H1 (cell line): ENCODE measurements at regions not wholly inside any gene's neighbourhood (a gene's known extent, or its start where the extent isn't known, plus 50 kb on each side); places are given as distances from the start of the nearest gene placed in this dataset.

Experiments used
- CTCF ChIA-PET: fragments of 300-600 bp; sonication (Branson Sonifier 250); formaldehyde crosslinking; loops from one replicate; lab custom pipeline; 2021; ENCODE audit not compliant: partially characterized antibody; lab: Charles Lee
- POLR2A ChIA-PET: fragments of 300-600 bp; sonication (Branson Sonifier 250); formaldehyde crosslinking; loops from one replicate; lab custom pipeline; 2021; ENCODE audit warnings: inconsistent platforms; ENCODE audit not compliant: partially characterized antibody; lab: Charles Lee
- DNase-seq, 2 experiments: peaks; one replicate each; pipeline versions ENCODE4 v3.0.0 to v3.0.0-alpha.2; 2010 to 2022; ENCODE audit warnings: low spot score in 2 of 2, low read depth in 1 of 2, mixed read lengths in 1 of 2
- FAIRE-seq: peaks from 2 replicates; lab custom pipeline; 2011; peaks lifted over from hg19 to GRCh38; lab: Jason Lieb, UNC
- H2AFZ ChIP-seq: 2 replicates; pipeline ENCODE4 v1.8.1; 2012; ENCODE audit warnings: low read length, inconsistent platforms
- H2AK5ac ChIP-seq: 2 replicates; pipeline ENCODE4 v1.6.1; 2013; ENCODE audit warnings: low read depth, low read length
- H2BK120ac ChIP-seq: replicated peaks from 2 replicates; pipeline ENCODE3; 2013; ENCODE audit warnings: low read depth, low read length, inconsistent platforms
- H2BK12ac ChIP-seq: 2 replicates; pipeline ENCODE4 v1.6.1; 2013; ENCODE audit warnings: low read depth, low read length
- H2BK15ac ChIP-seq: 2 replicates; pipeline ENCODE4 v1.6.1; 2013; ENCODE audit warnings: low read length
- H2BK20ac ChIP-seq: 2 replicates; pipeline ENCODE4 v1.6.1; 2013; ENCODE audit warnings: low read length
- H2BK5ac ChIP-seq: 2 replicates; pipeline ENCODE4 v1.6.1; 2013; ENCODE audit warnings: low read depth, low read length
- H3K14ac ChIP-seq: 2 replicates; pipeline ENCODE4 v1.6.1; 2013; ENCODE audit warnings: inconsistent platforms; ENCODE audit not compliant: insufficient read length
- H3K18ac ChIP-seq: 2 replicates; pipeline ENCODE4 v1.6.1; 2013; ENCODE audit warnings: low read length; ENCODE audit errors: extremely low read depth
- H3K23ac ChIP-seq: 2 replicates; pipeline ENCODE4 v1.6.1; 2013; ENCODE audit warnings: inconsistent platforms; ENCODE audit not compliant: insufficient read length
- H3K23me2 ChIP-seq: 2 replicates; pipeline ENCODE4 v1.6.1; 2013; ENCODE audit warnings: low read depth, low read length
- H3K27ac ChIP-seq: 2 replicates; pipeline ENCODE4 v1.6.1; 2011; ENCODE audit warnings: low read depth, low read length, inconsistent platforms
- H3K27me3 ChIP-seq, 4 experiments: replicated peaks in 1 of 4; 1 replicate in 1 of 4; 2 replicates in 3 of 4; pipeline versions ENCODE4 v1.6.1 to v1.8.1; 2011 to 2013; ENCODE audit warnings: low read length in 3 of 4, mild to moderate bottlenecking in 3 of 4, inconsistent platforms in 2 of 4, mixed read lengths in 2 of 4, moderate library complexity in 1 of 4; ENCODE audit not compliant: control insufficient read depth in 3 of 4, insufficient read depth in 3 of 4; ENCODE audit errors: extremely low read depth in 1 of 4
- H3K36me3 ChIP-seq, 4 experiments: 2 replicates each; pipeline versions ENCODE4 v1.6.1 to v1.8.1; 2011 to 2013; ENCODE audit warnings: mild to moderate bottlenecking in 4 of 4, low read length in 3 of 4, moderate library complexity in 2 of 4, control low read depth in 1 of 4, inconsistent platforms in 1 of 4; ENCODE audit not compliant: insufficient read depth in 4 of 4, control insufficient read depth in 2 of 4
- H3K4ac ChIP-seq: replicated peaks from 2 replicates; pipeline ENCODE3; 2013; ENCODE audit warnings: low read length, low read depth, mixed read lengths, inconsistent platforms; ENCODE audit not compliant: insufficient read length
- H3K4me1 ChIP-seq, 4 experiments: replicated peaks in 1 of 4; 1 replicate in 1 of 4; 2 replicates in 3 of 4; pipeline versions ENCODE4 v1.6.1 to v1.8.1; 2011 to 2013; ENCODE audit warnings: low read length in 3 of 4, inconsistent platforms in 2 of 4, mixed read lengths in 1 of 4; ENCODE audit not compliant: insufficient read depth in 4 of 4, control insufficient read depth in 3 of 4
- H3K4me2 ChIP-seq, 2 experiments: 2 replicates each; pipeline versions ENCODE4 v1.6.1 to v1.8.1; 2011 to 2013; ENCODE audit warnings: low read depth in 2 of 2, low read length in 2 of 2, control low read depth in 1 of 2, inconsistent platforms in 1 of 2, mild to moderate bottlenecking in 1 of 2; ENCODE audit not compliant: insufficient read depth in 1 of 2
- H3K4me3 ChIP-seq, 4 experiments: fragments of 200-600, 300-600 bp in 1 of 4; sonication (generic), shearing (Covaris generic), sonication (Bioruptor Twin) in 1 of 4; 2 replicates each; pipeline versions ENCODE4 v1.5.1 to v1.8.1; 2011 to 2016; ENCODE audit warnings: low read length in 4 of 4, low read depth in 3 of 4, control low read depth in 2 of 4, inconsistent platforms in 2 of 4, mild to moderate bottlenecking in 2 of 4, mixed read lengths in 1 of 4, moderate library complexity in 1 of 4; ENCODE audit not compliant: insufficient read depth in 2 of 4; ENCODE audit errors: extremely low read depth in 1 of 4
- H3K56ac ChIP-seq: replicated peaks from 2 replicates; pipeline ENCODE3; 2013; ENCODE audit warnings: low read depth, mild to moderate bottlenecking, mixed read lengths, low read length, inconsistent platforms; ENCODE audit not compliant: insufficient read length
- H3K79me1 ChIP-seq: 2 replicates; pipeline ENCODE4 v1.6.1; 2013; ENCODE audit warnings: low read depth, low read length, control low read depth
- H3K79me2 ChIP-seq, 2 experiments: 2 replicates each; pipeline versions ENCODE4 v1.6.1 to v1.8.1; 2012 to 2013; ENCODE audit warnings: low read length in 2 of 2, mild to moderate bottlenecking in 2 of 2, inconsistent platforms in 1 of 2; ENCODE audit not compliant: insufficient read depth in 2 of 2, control insufficient read depth in 1 of 2
- H3K9ac ChIP-seq, 4 experiments: replicated peaks in 1 of 4; 1 replicate in 1 of 4; 2 replicates in 3 of 4; pipeline versions ENCODE4 v1.6.1 to v1.8.1; 2011 to 2013; ENCODE audit warnings: low read depth in 3 of 4, low read length in 3 of 4, control low read depth in 2 of 4, mild to moderate bottlenecking in 2 of 4, moderate library complexity in 2 of 4, inconsistent platforms in 1 of 4; ENCODE audit errors: extremely low read depth in 1 of 4
- H3K9me3 ChIP-seq, 2 experiments: 2 replicates each; pipeline versions ENCODE4 v1.6.1 to v1.8.1; 2012 to 2013; ENCODE audit warnings: mild to moderate bottlenecking in 2 of 2, moderate library complexity in 2 of 2, control low read depth in 1 of 2, inconsistent platforms in 1 of 2, low read depth in 1 of 2, low read length in 1 of 2, mixed read lengths in 1 of 2; ENCODE audit not compliant: insufficient read depth in 2 of 2
- H4K20me1 ChIP-seq, 2 experiments: replicated peaks in 1 of 2; 2 replicates each; pipeline versions ENCODE3 to v1.8.1; 2011 to 2013; ENCODE audit warnings: inconsistent platforms in 2 of 2, low read length in 2 of 2, mild to moderate bottlenecking in 1 of 2; ENCODE audit not compliant: insufficient read depth in 2 of 2, control insufficient read depth in 1 of 2
- H4K5ac ChIP-seq: 2 replicates; pipeline ENCODE4 v1.6.1; 2013; ENCODE audit warnings: low read length, low read depth, mixed read lengths, inconsistent platforms; ENCODE audit not compliant: insufficient read length
- H4K8ac ChIP-seq: 2 replicates; pipeline ENCODE4 v1.8.0; 2013; ENCODE audit warnings: mild to moderate bottlenecking, moderate library complexity, low read length, inconsistent platforms; ENCODE audit not compliant: insufficient read depth; ENCODE audit errors: extremely low read depth
- H4K91ac ChIP-seq: replicated peaks from 2 replicates; pipeline ENCODE3; 2013; ENCODE audit warnings: low read length, mixed read lengths, inconsistent platforms; ENCODE audit not compliant: insufficient read length
- EP300 ChIP-seq, 2 experiments: IDR thresholded peaks; 1 replicate in 1 of 2; 2 replicates in 1 of 2; pipeline ENCODE4 v1.6.1; 2011 to 2012; ENCODE audit warnings: low read depth in 2 of 2, low read length in 2 of 2, mild to moderate bottlenecking in 2 of 2, borderline replicate concordance in 1 of 2, inconsistent platforms in 1 of 2, moderate library complexity in 1 of 2
- JUND ChIP-seq: IDR thresholded peaks from 2 replicates; pipeline ENCODE4 v1.6.1; 2011; ENCODE audit warnings: mild to moderate bottlenecking, improper control_type of control experiment, low read length
- KDM4A ChIP-seq: IDR thresholded peaks from one replicate; pipeline ENCODE4 v1.7.1; 2012; ENCODE audit warnings: low read depth, mild to moderate bottlenecking, moderate library complexity, low read length, inconsistent platforms; ENCODE audit not compliant: severe bottlenecking
- KDM5A ChIP-seq: fragments of 200-600 bp; IDR thresholded peaks from 2 replicates; pipeline ENCODE4 v1.7.1; 2012; ENCODE audit warnings: mild to moderate bottlenecking, low read length, inconsistent platforms, mixed read lengths
- NRF1 ChIP-seq: IDR thresholded peaks from 2 replicates; pipeline ENCODE4 v1.6.1; 2011; ENCODE audit warnings: mild to moderate bottlenecking, low read depth, low read length, improper control_type of control experiment
- SIN3A ChIP-seq, 2 experiments: IDR thresholded peaks in 1 of 2; conservative IDR thresholded peaks in 1 of 2; 2 replicates each; pipeline ENCODE4 v1.6.1; 2011 to 2012; ENCODE audit warnings: low read length in 2 of 2, improper control_type of control experiment in 1 of 2, low read depth in 1 of 2, mild to moderate bottlenecking in 1 of 2
- SIRT6 ChIP-seq: IDR thresholded peaks from one replicate; pipeline ENCODE4 v1.7.1; 2012; ENCODE audit warnings: low read length, inconsistent platforms
- SP2 ChIP-seq: IDR thresholded peaks from 2 replicates; pipeline ENCODE4 v1.6.1; 2012; ENCODE audit warnings: mild to moderate bottlenecking, low read length, inconsistent platforms
- TBP ChIP-seq: IDR thresholded peaks from 2 replicates; pipeline ENCODE4 v1.6.1; 2011; ENCODE audit warnings: low read depth, low read length, improper control_type of control experiment
- WGBS, 2 experiments: shearing (Covaris generic) in 1 of 2; methylation state at CpG; one replicate each; pipeline versions ENCODE4 v1.1.6 to v1.1.7; 2013 to 2015; ENCODE audit warnings: low lambda C conversion rate in 2 of 2, mixed read lengths in 2 of 2, inconsistent platforms in 1 of 2, low coverage in 1 of 2, missing lambda C conversion rate in 1 of 2; ENCODE audit not compliant: insufficient replicate concordance in 2 of 2, insufficient coverage in 1 of 2, insufficient read length in 1 of 2; ENCODE audit errors: extremely low coverage in 1 of 2, missing lambda C conversion rate in 1 of 2; 5-methylcytosine and 5-hydroxymethylcytosine counted together
- TF ChIP-seq, protein P1 (sequence below): IDR thresholded peaks from 2 replicates; pipeline ENCODE4 v1.6.1; 2012; ENCODE audit warnings: inconsistent platforms
- TF ChIP-seq, protein P2 (sequence below): IDR thresholded peaks from 2 replicates; pipeline ENCODE4 v1.6.1; 2011; ENCODE audit warnings: low read length, improper control_type of control experiment

DNA sequence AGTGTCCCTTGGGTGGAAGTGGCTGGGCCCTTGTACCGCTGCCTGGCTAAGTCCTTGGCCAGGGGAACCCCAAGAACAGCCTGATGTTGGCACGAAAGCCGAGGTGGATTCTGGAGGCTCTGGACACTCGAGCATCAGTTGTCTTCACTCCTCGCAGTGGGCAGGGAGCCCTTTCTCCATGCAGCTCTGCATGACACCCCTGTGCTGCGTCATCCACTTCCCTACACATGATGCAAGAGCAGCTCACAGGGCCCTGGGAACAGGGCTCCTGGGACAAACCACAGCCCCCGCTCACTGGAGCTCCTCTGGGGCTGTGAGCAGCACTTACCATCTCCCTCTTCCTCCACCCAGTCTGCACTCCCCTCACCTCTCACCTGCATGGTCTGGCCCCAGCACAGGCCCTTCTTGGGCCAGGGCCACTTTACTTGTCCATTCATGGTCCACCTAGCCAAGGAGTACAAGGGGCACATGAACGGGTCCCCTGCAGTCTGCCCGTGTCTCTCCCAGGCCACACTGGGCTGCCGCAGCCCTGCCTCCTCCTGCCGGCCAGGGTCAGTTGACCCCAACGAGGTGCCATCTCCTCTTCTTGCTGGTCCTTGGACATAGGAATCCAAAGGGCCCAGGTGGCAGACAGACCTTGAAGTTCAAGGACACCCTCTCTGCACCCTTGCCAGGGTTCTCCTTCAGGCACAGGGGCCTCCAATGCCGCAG is 66.5 kb downstream of the IGF2 start:
- no peak for FAIRE-seq
- no peak overlapping the region for H3K4me3 ChIP-seq
- H3K4me2 ChIP-seq: no peak overlapping the region

More for the DNA sequence above, 66.5 kb downstream of the IGF2 start:
- Histone ChIP-seq H2BK20ac (no peak overlapping the region), H2AK5ac (no peak overlapping the region), H3K36me3 (no peaks in the 10 kb centered on the region), H3K23me2 (peaks cover 4% of the 10 kb centered on the region; the same call in 1 of the 2 replicates), H2BK12ac (no peak overlapping the region), H2AFZ (no peak overlapping the region), H3K56ac (no peak overlapping the region), H2BK120ac (no peak overlapping the region), H3K4me1 (no peaks in the 10 kb centered on the region), H3K27ac (no peak overlapping the region), H3K9me3 (no peaks in the 10 kb centered on the region), H3K14ac (no peak overlapping the region), H3K9ac (no peak overlapping the region), H2BK5ac (no peak overlapping the region), H4K5ac (no peak overlapping the region), H4K91ac (no peak overlapping the region), H2BK15ac (no peak overlapping the region), H3K4ac (no peak overlapping the region), H4K20me1 (no peaks in the 10 kb centered on the region), H3K23ac (no peak overlapping the region), H3K79me2 (no peaks in the 10 kb centered on the region), H3K27me3 (peaks cover 0 to 7% (median 4%) of the 10 kb centered on the region in 4 experiments; a peak in 3 of 7 replicates), H4K8ac (peak overlapping the region; percentile 36; the same call in 1 of the 2 replicates), H3K79me1 (no peaks in the 10 kb centered on the region), H3K18ac (no peak overlapping the region)
- WGBS, 2 experiments: 88% methylated on average over 13 of the region's 13 CpGs; no CpG with 5 or more reads in 1 of the 2 experiments
- POLR2A ChIA-PET: interaction anchor here (1.0 kb wide), 1 partner anchor 16 kb away, joined by 3 read pairs; no protein-coding TSS in a partner anchor
- CTCF ChIA-PET: interaction anchor here (0.6 to 4.1 kb wide), 8 partner anchors 17 to 507 kb away, joined by 3 to 24 read pairs (median 3); no protein-coding TSS in a partner anchor
- no peak for TF ChIP-seq EP300 (IDR thresholded peaks at IDR 0.05; ENCODE audit: borderline replicate concordance in 1 of 2, low read depth in 2 of 2, low read length in 2 of 2)
- TF ChIP-seq SP2: no peak
- no peak for TF ChIP-seq KDM5A
- TF ChIP-seq KDM4A: no peak
- TF ChIP-seq NRF1: no peak
- TF ChIP-seq TBP: no peak
- TF ChIP-seq, protein P1, sequence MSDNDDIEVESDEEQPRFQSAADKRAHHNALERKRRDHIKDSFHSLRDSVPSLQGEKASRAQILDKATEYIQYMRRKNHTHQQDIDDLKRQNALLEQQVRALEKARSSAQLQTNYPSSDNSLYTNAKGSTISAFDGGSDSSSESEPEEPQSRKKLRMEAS: no peak
- TF ChIP-seq SIN3A (conservative IDR thresholded peaks at IDR 0.05 in 1 of 2, IDR thresholded peaks at IDR 0.05 in 1 of 2; ENCODE audit: low read depth in 1 of 2, low read length in 2 of 2): no peak
- TF ChIP-seq JUND: no peak
- no peak for TF ChIP-seq SIRT6
- TF ChIP-seq, protein P2, sequence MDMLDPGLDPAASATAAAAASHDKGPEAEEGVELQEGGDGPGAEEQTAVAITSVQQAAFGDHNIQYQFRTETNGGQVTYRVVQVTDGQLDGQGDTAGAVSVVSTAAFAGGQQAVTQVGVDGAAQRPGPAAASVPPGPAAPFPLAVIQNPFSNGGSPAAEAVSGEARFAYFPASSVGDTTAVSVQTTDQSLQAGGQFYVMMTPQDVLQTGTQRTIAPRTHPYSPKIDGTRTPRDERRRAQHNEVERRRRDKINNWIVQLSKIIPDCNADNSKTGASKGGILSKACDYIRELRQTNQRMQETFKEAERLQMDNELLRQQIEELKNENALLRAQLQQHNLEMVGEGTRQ: no peak
- peak in 1 of 2 experiments; percentile 39 for DNase-seq
